Brain microvascular endothelial cell (primary cell): ENCODE measurements at regions not wholly inside any gene's neighbourhood (a gene's known extent, or its start where the extent isn't known, plus 50 kb on each side); places are given as distances from the start of the nearest gene placed in this dataset.
"Not testable (repeated sequence)": the region's sequence is repeated elsewhere in the genome, so short reads cannot be mapped to it uniquely, and the experiment has no call there.

Experiments used
- DNase-seq: peaks from one replicate; pipeline ENCODE4 v3.0.0-alpha.2; 2020
- H3K27ac ChIP-seq: fragments of 250-450 bp; sonication (Bioruptor Pico); 2 replicates; pipeline ENCODE4 v1.5.1; 2020; ENCODE audit warnings: mild to moderate bottlenecking, moderate library complexity
- H3K27me3 ChIP-seq: fragments of 250-450 bp; sonication (Bioruptor Pico); replicated peaks from 2 replicates; pipeline ENCODE4 v1.5.1; 2020; ENCODE audit warnings: mild to moderate bottlenecking
- H3K36me3 ChIP-seq: fragments of 250-450 bp; sonication (Bioruptor Pico); replicated peaks from 2 replicates; pipeline ENCODE4 v1.5.1; 2020; ENCODE audit warnings: mild to moderate bottlenecking
- H3K4me3 ChIP-seq: 2 replicates; pipeline ENCODE4 v1.5.1; 2011; ENCODE audit warnings: low read depth, mild to moderate bottlenecking, control low read depth, low read length, moderate library complexity
- in situ Hi-C: cut with HindIII; loops from 2 replicates; pipeline ENCODE4 v1.10.0; 2017; ENCODE audit warnings: low sequenced_read_pairs, low pct_ligation_motif_present
- TF ChIP-seq, protein P1 (sequence below): IDR thresholded peaks from 2 replicates; pipeline ENCODE4 v1.5.1; 2011; ENCODE audit warnings: low read depth, mild to moderate bottlenecking, moderate library complexity, low read length, control low read depth, inconsistent platforms; ENCODE audit errors: missing control alignments

DNA sequence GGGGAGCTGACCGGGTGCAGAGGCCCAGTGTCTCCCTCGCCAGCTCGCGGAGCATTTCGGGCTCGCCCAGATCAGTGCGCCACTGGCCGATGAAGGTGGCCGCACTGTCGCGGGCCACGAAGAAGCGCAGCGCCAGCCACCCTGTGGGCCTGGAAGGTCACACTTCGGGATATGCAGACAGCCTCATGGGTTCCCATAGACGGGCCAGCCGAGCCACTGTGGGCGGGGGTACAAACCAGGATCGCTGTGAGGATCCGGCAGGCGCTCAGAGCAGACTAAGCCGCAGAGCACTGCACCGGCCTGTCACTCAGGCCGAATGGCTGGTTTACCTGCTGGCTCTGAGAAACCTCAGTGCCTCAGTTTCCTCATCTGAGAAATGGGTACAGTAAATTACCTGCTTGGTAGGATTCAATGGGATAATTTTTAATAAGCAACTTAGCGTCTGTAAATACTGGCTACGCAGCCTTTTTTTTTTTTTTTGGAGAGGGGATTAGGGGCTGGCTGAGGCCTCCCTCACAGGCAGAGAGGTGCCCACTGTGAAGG lies 64.0 kb upstream of the IGFBPL1 start:
- in situ Hi-C loops = no loop called here
- TF ChIP-seq, protein P1, sequence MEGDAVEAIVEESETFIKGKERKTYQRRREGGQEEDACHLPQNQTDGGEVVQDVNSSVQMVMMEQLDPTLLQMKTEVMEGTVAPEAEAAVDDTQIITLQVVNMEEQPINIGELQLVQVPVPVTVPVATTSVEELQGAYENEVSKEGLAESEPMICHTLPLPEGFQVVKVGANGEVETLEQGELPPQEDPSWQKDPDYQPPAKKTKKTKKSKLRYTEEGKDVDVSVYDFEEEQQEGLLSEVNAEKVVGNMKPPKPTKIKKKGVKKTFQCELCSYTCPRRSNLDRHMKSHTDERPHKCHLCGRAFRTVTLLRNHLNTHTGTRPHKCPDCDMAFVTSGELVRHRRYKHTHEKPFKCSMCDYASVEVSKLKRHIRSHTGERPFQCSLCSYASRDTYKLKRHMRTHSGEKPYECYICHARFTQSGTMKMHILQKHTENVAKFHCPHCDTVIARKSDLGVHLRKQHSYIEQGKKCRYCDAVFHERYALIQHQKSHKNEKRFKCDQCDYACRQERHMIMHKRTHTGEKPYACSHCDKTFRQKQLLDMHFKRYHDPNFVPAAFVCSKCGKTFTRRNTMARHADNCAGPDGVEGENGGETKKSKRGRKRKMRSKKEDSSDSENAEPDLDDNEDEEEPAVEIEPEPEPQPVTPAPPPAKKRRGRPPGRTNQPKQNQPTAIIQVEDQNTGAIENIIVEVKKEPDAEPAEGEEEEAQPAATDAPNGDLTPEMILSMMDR = no peak
- Histone ChIP-seq H3K36me3 (no peaks in the 10 kb centered on the region), H3K27me3 (no peaks in the 10 kb centered on the region), H3K4me3 (no peak overlapping the region), H3K27ac (no peak overlapping the region)
- DNase-seq = no peak

DNA sequence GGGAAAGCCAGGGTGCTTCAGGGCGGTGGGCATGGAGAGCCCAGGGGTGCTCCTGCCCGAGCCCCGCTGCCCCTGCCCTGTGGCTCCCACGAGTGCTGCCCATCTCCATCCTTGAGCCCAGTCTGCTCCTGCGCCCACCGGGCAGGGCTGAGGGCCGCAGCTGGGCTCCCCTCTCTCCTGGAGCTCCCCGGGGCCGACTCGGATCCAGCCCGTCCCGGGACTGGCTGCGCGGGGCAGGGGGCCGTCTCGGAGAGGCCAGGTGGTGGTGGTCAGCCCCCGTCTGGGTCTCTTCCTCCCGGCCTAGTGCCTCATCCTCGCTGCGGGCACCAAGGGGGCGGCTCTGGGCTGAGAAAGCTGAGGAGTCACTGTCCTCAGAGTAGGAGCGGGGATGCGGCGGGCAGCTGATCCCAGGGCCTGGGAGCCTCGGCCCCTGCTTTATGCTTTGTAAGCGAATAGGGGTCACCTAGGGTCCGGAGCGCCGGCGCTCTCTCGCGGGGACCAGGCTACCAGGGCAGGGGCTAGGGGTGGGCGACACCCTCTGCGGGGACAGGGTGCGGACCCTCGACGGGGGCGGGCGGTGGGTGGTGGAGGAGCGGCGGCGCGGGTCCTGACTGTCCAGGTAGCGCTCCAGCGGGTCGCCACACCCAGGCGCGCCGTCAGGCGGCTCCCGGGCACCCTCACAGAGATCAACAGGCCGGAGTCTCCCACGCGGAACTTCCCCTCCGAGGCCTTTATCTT lies 63.3 kb upstream of the IGFBPL1 start:
- H3K4me3 ChIP-seq, H3K27ac ChIP-seq, H3K27me3 ChIP-seq, H3K36me3 ChIP-seq, in situ Hi-C loops, DNase-seq: not testable (repeated sequence)

DNA sequence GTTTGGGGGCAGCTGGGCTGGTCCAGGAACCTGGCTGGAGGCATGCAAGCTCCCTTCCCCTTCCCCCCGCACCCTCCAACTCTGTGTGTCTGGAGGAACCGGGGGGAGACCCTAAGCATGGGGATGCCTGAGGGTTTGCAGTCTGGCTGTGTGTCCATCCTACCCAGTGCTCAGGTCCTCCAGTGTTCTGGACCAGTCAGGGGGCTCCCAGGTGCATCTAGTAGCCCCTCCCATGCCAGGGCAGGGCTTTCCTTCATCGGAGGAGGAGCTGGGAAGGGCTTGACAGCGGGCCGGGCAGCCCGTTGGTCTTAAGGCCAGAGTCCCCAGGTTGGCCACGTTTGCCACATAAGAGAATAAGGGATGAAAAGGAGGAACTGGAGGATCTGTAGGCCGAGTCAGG lies 62.6 kb upstream of the IGFBPL1 start:
- no peaks in the 10 kb centered on the region for H3K36me3 ChIP-seq
- no peaks in the 10 kb centered on the region for H3K27me3 ChIP-seq
- H3K27ac ChIP-seq = no peak overlapping the region
- DNase-seq = no peak
- TF ChIP-seq, protein P1 = no peak
- H3K4me3 ChIP-seq = no peak overlapping the region
- in situ Hi-C loops = no loop called here

DNA sequence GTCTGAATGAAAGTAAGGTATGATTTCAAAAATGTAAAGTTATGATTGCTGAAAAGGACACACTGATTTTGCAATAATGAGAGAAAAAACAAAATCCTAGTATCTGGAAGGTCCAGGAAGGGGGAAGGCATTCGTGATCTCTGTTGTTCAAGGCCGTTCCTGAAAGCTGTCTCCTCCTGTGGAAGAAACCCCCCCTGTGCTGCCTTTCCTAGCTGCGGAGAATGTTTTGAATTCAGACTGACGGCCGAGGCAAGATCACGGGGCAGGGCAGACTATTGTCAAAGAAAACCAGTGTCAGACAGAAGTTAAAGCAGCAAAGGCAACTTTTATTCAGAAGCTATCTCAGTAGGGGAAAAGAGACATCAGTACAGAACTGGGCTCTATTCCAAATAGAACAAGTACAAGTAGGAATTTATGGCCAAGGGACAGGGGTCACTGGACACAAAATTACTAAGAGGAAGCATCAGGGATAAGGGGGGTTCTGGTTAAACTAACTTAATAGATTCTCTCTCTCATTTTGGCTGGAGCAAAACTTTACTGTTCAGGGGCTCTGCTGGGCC lies 61.9 kb upstream of the IGFBPL1 start:
- no peak overlapping the region for H3K4me3 ChIP-seq
- TF ChIP-seq, protein P1 = no peak
- H3K27ac ChIP-seq = no peak overlapping the region
- no peak for DNase-seq
- in situ Hi-C loops = no loop called here
- H3K27me3 ChIP-seq = no peaks in the 10 kb centered on the region
- no peaks in the 10 kb centered on the region for H3K36me3 ChIP-seq

DNA sequence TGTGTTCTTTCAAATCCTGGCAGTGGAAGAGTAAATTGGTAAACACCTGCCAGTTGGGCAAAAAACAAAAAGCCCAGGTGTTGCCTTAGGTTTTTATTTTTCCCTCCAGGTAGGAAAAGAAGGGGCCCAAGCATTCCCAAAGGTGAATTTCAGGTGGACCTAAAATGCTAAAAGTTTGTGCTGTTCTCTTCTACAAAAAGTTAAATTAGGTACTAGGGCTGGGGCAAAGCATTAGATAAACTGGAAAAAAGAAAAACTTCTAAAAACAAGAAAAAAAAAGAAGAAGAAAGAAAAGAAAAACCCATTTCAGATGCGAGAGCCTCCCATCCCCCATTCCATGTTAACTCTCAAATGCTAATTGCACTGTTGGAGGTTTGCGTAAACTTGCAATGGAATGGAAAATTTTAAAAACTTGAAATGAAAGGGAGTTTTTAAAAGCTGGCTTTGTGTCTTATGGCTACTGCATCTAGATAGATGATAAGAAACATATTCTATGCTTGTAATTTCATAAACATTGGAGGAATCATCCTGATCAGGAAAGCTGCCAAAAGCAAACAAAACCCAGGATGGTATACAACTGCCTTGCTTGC lies 59.9 kb upstream of the IGFBPL1 start:
- H3K4me3 ChIP-seq = not testable (repeated sequence)

DNA sequence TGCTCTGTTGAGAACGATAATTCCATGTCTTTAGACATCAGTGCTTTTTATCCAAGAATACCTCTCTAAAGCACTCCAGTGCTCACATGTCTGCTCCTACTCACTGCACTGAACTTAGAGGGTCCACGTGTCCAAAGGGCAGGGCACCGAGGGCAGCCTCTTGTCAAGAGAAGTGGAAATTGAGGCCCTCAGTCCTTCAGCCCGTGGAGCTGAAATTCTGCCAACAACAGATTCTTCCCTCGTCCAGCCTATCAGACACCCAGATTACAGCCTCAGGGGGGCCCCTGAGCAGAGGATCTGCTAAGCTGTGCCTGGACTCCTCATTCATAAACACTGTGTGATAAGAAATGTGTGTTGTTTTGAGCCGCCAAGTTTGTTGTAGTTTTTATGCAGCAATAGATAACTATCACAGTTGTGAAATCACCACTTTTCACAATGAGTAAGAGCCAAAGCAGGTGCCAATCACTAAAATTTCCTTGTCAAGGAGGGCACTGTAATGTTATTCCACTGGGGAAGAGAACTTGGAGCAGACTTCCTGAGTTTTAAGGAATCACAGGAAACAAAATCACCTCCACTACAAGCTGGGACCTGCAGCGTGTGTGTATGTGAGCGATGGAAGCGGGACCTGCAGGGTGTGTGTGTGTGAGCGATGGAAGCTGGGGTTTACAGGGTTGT lies 58.8 kb upstream of the IGFBPL1 start:
- TF ChIP-seq, protein P1 = no peak
- H3K36me3 ChIP-seq = no peaks in the 10 kb centered on the region
- no peak for DNase-seq
- H3K4me3 ChIP-seq = no peak overlapping the region
- no peak overlapping the region for H3K27ac ChIP-seq
- in situ Hi-C loops = no loop called here
- H3K27me3 ChIP-seq = no peaks in the 10 kb centered on the region

More for the DNA sequence above, 59.9 kb upstream of the IGFBPL1 start:
- in situ Hi-C loops, DNase-seq, H3K27ac ChIP-seq, H3K27me3 ChIP-seq, H3K36me3 ChIP-seq: not testable (repeated sequence)
